IPS-NIHi7 (cell line): ENCODE measurements at regions not wholly inside any gene's neighbourhood (a gene's known extent, or its start where the extent isn't known, plus 50 kb on each side); places are given as distances from the start of the nearest gene placed in this dataset.

Experiments used
- DNase-seq: peaks from one replicate; pipeline ENCODE4 v3.0.0; 2012; ENCODE audit warnings: mixed read lengths; ENCODE audit errors: extremely low spot score

GRCh38 chr11:121944556-121945230, 171.3 kb downstream of the BLID start:
- DNase-seq, result no peak

- no peak for DNase-seq
Observed at GRCh38 chr11:121938076-121938475, 177.9 kb downstream of the BLID start.

- no peak for DNase-seq
Observed at GRCh38 chr11:121936781-121937447, 179.1 kb downstream of the BLID start.

GRCh38 chr11:121936370-121936769, 179.6 kb downstream of the BLID start:
- no peak for DNase-seq

GRCh38 chr11:121933694-121934093, 182.3 kb downstream of the BLID start:
- DNase-seq, result no peak

GRCh38 chr11:121933294-121933693, 182.7 kb downstream of the BLID start:
- no peak for DNase-seq

- DNase-seq, result no peak
Observed at GRCh38 chr11:121932646-121933185, 183.3 kb downstream of the BLID start.

GRCh38 chr11:121931748-121932352, 184.2 kb downstream of the BLID start:
- DNase-seq, result no peak

- no peak for DNase-seq
Observed at GRCh38 chr11:121931121-121931520, 184.9 kb downstream of the BLID start.

- DNase-seq, result no peak
Observed at GRCh38 chr11:121930004-121930965, 185.7 kb downstream of the BLID start.

- peak; percentile 41 for DNase-seq
Observed at GRCh38 chr11:121929581-121929980, 186.4 kb downstream of the BLID start.

GRCh38 chr11:121928597-121929580, 187.1 kb downstream of the BLID start:
- DNase-seq, result peak; percentile 44

- DNase-seq, result no peak
Observed at GRCh38 chr11:121927789-121928188, 188.2 kb downstream of the BLID start.

- DNase-seq, result no peak
Observed at GRCh38 chr11:121927097-121927785, 188.8 kb downstream of the BLID start.

- DNase-seq, result no peak
Observed at GRCh38 chr11:121924191-121924590, 191.8 kb downstream of the BLID start.

- no peak for DNase-seq
Observed at GRCh38 chr11:121917482-121917881, 198.5 kb downstream of the BLID start.

- DNase-seq, result no peak
Observed at GRCh38 chr11:121914508-121915059, 201.4 kb downstream of the BLID start.

- no peak for DNase-seq
Observed at GRCh38 chr11:121909596-121909995, 206.4 kb downstream of the BLID start.

- no peak for DNase-seq
Observed at GRCh38 chr11:121907379-121907778, 208.6 kb downstream of the BLID start.
